SJSA1 (cell line): ENCODE measurements at regions not wholly inside any gene's neighbourhood (a gene's known extent, or its start where the extent isn't known, plus 50 kb on each side); places are given as distances from the start of the nearest gene placed in this dataset.

ENCODE experiments used
- DNase-seq, 2 experiments: peaks; one replicate each; pipeline ENCODE4 v3.0.0-alpha.2; 2015 to 2020; ENCODE audit warnings: low spot score in 2 of 2, low read depth in 1 of 2
- H3K27ac ChIP-seq: fragments of 250-450 bp; sonication (Bioruptor Pico); 2 replicates; pipeline ENCODE4 v1.5.1; 2020; ENCODE audit warnings: mild to moderate bottlenecking, moderate library complexity
- H3K27me3 ChIP-seq: fragments of 250-450 bp; sonication (Bioruptor Pico); replicated peaks from 2 replicates; pipeline ENCODE4 v1.5.1; 2020; ENCODE audit warnings: mild to moderate bottlenecking, moderate library complexity
- H3K36me3 ChIP-seq: fragments of 250-450 bp; sonication (Bioruptor Pico); 2 replicates; pipeline ENCODE4 v1.5.1; 2020; ENCODE audit warnings: mild to moderate bottlenecking
- H3K4me1 ChIP-seq: fragments of 250-450 bp; sonication (Bioruptor Pico); replicated peaks from 2 replicates; pipeline ENCODE4 v1.6.1; 2021; ENCODE audit warnings: mild to moderate bottlenecking
- H3K4me3 ChIP-seq: fragments of 250-450 bp; sonication (Bioruptor Pico); 2 replicates; pipeline ENCODE4 v1.5.1; 2020; ENCODE audit warnings: mild to moderate bottlenecking
- H3K9me3 ChIP-seq: fragments of 250-450 bp; sonication (Bioruptor Pico); replicated peaks from 2 replicates; pipeline ENCODE4 v1.5.1; 2020; ENCODE audit warnings: mild to moderate bottlenecking

- Histone ChIP-seq H3K4me1 (no peaks in the 10 kb centered on the region), H3K4me3 (no peak overlapping the region), H3K27ac (no peak overlapping the region), H3K9me3 (no peaks in the 10 kb centered on the region), H3K27me3 (no peaks in the 10 kb centered on the region), H3K36me3 (no peaks in the 10 kb centered on the region)
- no peak for DNase-seq
Observed at GRCh38 chr3:18625085-18625484, 199.9 kb upstream of the SATB1 start.

- H3K9me3 ChIP-seq = no peaks in the 10 kb centered on the region
Observed at GRCh38 chr3:18623220-18623619, 198.1 kb upstream of the SATB1 start.

GRCh38 chr3:18618723-18619122 lies 193.6 kb upstream of the SATB1 start:
- Histone ChIP-seq H3K27me3 (no peaks in the 10 kb centered on the region), H3K9me3 (no peaks in the 10 kb centered on the region), H3K27ac (no peak overlapping the region), H3K4me3 (no peak overlapping the region), H3K36me3 (no peaks in the 10 kb centered on the region), H3K4me1 (no peaks in the 10 kb centered on the region)
- no peak for DNase-seq

More at GRCh38 chr3:18623220-18623619, 198.1 kb upstream of the SATB1 start:
- Histone ChIP-seq H3K27ac (no peak overlapping the region), H3K4me1 (no peaks in the 10 kb centered on the region), H3K4me3 (no peak overlapping the region), H3K27me3 (no peaks in the 10 kb centered on the region), H3K36me3 (no peaks in the 10 kb centered on the region)
- no peak for DNase-seq

- Histone ChIP-seq H3K4me1 (no peaks in the 10 kb centered on the region), H3K36me3 (no peaks in the 10 kb centered on the region), H3K4me3 (no peak overlapping the region), H3K27ac (no peak overlapping the region), H3K27me3 (no peaks in the 10 kb centered on the region), H3K9me3 (no peaks in the 10 kb centered on the region)
- DNase-seq = no peak
Observed at GRCh38 chr3:18611991-18612390, 186.9 kb upstream of the SATB1 start.

- Histone ChIP-seq H3K9me3 (no peaks in the 10 kb centered on the region), H3K4me3 (no peak overlapping the region), H3K36me3 (no peaks in the 10 kb centered on the region), H3K4me1 (no peaks in the 10 kb centered on the region), H3K27ac (no peak overlapping the region), H3K27me3 (no peaks in the 10 kb centered on the region)
- DNase-seq = no peak
Observed at GRCh38 chr3:18609187-18609586, 184.0 kb upstream of the SATB1 start.

GRCh38 chr3:18597919-18598318 lies 172.8 kb upstream of the SATB1 start:
- Histone ChIP-seq H3K27ac (no peak overlapping the region), H3K9me3 (no peaks in the 10 kb centered on the region), H3K4me3 (no peak overlapping the region), H3K27me3 (no peaks in the 10 kb centered on the region), H3K36me3 (no peaks in the 10 kb centered on the region), H3K4me1 (no peaks in the 10 kb centered on the region)
- no peak for DNase-seq

GRCh38 chr3:18593231-18593630 lies 168.1 kb upstream of the SATB1 start:
- Histone ChIP-seq H3K4me1 (no peaks in the 10 kb centered on the region), H3K36me3 (no peaks in the 10 kb centered on the region), H3K27me3 (no peaks in the 10 kb centered on the region), H3K9me3 (no peaks in the 10 kb centered on the region), H3K27ac (no peak overlapping the region), H3K4me3 (no peak overlapping the region)
- DNase-seq = no peak

- H3K27ac ChIP-seq = no peak overlapping the region
- H3K36me3 ChIP-seq = no peaks in the 10 kb centered on the region
- H3K4me3 ChIP-seq = no peak overlapping the region
- H3K27me3 ChIP-seq = no peaks in the 10 kb centered on the region
- DNase-seq = no peak
- H3K4me1 ChIP-seq = no peaks in the 10 kb centered on the region
- no peaks in the 10 kb centered on the region for H3K9me3 ChIP-seq
Observed at GRCh38 chr3:18591120-18591519, 166.0 kb upstream of the SATB1 start.

GRCh38 chr3:18586076-18586475 lies 160.9 kb upstream of the SATB1 start:
- Histone ChIP-seq H3K9me3 (no peaks in the 10 kb centered on the region), H3K27ac (no peak overlapping the region), H3K27me3 (no peaks in the 10 kb centered on the region), H3K4me1 (no peaks in the 10 kb centered on the region), H3K4me3 (no peak overlapping the region), H3K36me3 (no peaks in the 10 kb centered on the region)
- peak in 1 of 2 experiments; percentile 1 for DNase-seq

- no peaks in the 10 kb centered on the region for H3K4me1 ChIP-seq
- no peaks in the 10 kb centered on the region for H3K36me3 ChIP-seq
- no peak overlapping the region for H3K27ac ChIP-seq
- no peaks in the 10 kb centered on the region for H3K27me3 ChIP-seq
- no peak for DNase-seq
- H3K4me3 ChIP-seq = no peak overlapping the region
- H3K9me3 ChIP-seq = no peaks in the 10 kb centered on the region
Observed at GRCh38 chr3:18585004-18585968, 160.1 kb upstream of the SATB1 start.

GRCh38 chr3:18580268-18580667 lies 155.1 kb upstream of the SATB1 start:
- Histone ChIP-seq H3K9me3 (no peaks in the 10 kb centered on the region), H3K36me3 (no peaks in the 10 kb centered on the region), H3K27me3 (no peaks in the 10 kb centered on the region), H3K27ac (no peak overlapping the region), H3K4me1 (no peaks in the 10 kb centered on the region), H3K4me3 (no peak overlapping the region)
- DNase-seq = no peak

- no peaks in the 10 kb centered on the region for H3K4me1 ChIP-seq
- H3K9me3 ChIP-seq = no peaks in the 10 kb centered on the region
- no peak overlapping the region for H3K4me3 ChIP-seq
- no peaks in the 10 kb centered on the region for H3K36me3 ChIP-seq
- no peaks in the 10 kb centered on the region for H3K27me3 ChIP-seq
- DNase-seq = no peak
- no peak overlapping the region for H3K27ac ChIP-seq
Observed at GRCh38 chr3:18579661-18580060, 154.5 kb upstream of the SATB1 start.

- Histone ChIP-seq H3K27me3 (no peaks in the 10 kb centered on the region), H3K27ac (no peak overlapping the region), H3K4me1 (no peaks in the 10 kb centered on the region), H3K4me3 (no peak overlapping the region), H3K36me3 (no peaks in the 10 kb centered on the region), H3K9me3 (no peaks in the 10 kb centered on the region)
- DNase-seq = no peak
Observed at GRCh38 chr3:18575573-18575972, 150.4 kb upstream of the SATB1 start.

- H3K27ac ChIP-seq = no peak overlapping the region
- no peak for DNase-seq
- H3K4me3 ChIP-seq = no peak overlapping the region
- H3K36me3 ChIP-seq = no peaks in the 10 kb centered on the region
- H3K27me3 ChIP-seq = no peaks in the 10 kb centered on the region
- no peaks in the 10 kb centered on the region for H3K4me1 ChIP-seq
- H3K9me3 ChIP-seq = no peaks in the 10 kb centered on the region
Observed at GRCh38 chr3:18572809-18573208, 147.7 kb upstream of the SATB1 start.

- H3K27ac ChIP-seq = no peak overlapping the region
- no peak for DNase-seq
- no peaks in the 10 kb centered on the region for H3K9me3 ChIP-seq
- H3K4me1 ChIP-seq = no peaks in the 10 kb centered on the region
- H3K27me3 ChIP-seq = no peaks in the 10 kb centered on the region
- no peak overlapping the region for H3K4me3 ChIP-seq
- no peaks in the 10 kb centered on the region for H3K36me3 ChIP-seq
Observed at GRCh38 chr3:18567293-18567692, 142.2 kb upstream of the SATB1 start.
